ENCODE measurements at regions not wholly inside any gene's neighbourhood (a gene's known extent, or its start where the extent isn't known, plus 50 kb on each side); places are given as distances from the start of the nearest gene placed in this dataset.
"Not testable (repeated sequence)": the region's sequence is repeated elsewhere in the genome, so short reads cannot be mapped to it uniquely, and the experiment has no call there.

GRCh38 chr6:70360921-70361320, 52.4 kb upstream of the FAM135A start:
- H3K4me3 Mint-ChIP-seq (ENCODE audit: low read depth, unreplicated experiment); H3K36me3 Mint-ChIP-seq (ENCODE audit: insufficient read depth, unreplicated experiment); H3K27ac Mint-ChIP-seq (ENCODE audit: unreplicated experiment); CTCF ChIA-PET; DNase-seq; H3K9me3 Mint-ChIP-seq (ENCODE audit: low read depth, unreplicated experiment); BruUV-seq (replicated peaks); H3K4me1 Mint-ChIP-seq (ENCODE audit: low read depth, unreplicated experiment); intact Hi-C loops (cut with micrococcal nuclease; ENCODE audit: unreplicated experiment): not testable (repeated sequence)
- H3K27me3 Mint-ChIP-seq (ENCODE audit: unreplicated experiment) = peaks cover 25% of the 10 kb centered on the region

GRCh38 chr6:70353448-70353847, 50.6 kb upstream of the COL9A1 start:
- no TSS peak for BruUV-seq (replicated peaks)
- CTCF ChIA-PET = no interaction called here
- H3K27me3 Mint-ChIP-seq (ENCODE audit: unreplicated experiment) = no peaks in the 10 kb centered on the region
- intact Hi-C loops (cut with micrococcal nuclease; ENCODE audit: unreplicated experiment) = loop anchor here (5.0 kb wide), 1 partner anchor 41 kb away; no protein-coding TSS in a partner anchor
- no peaks in the 10 kb centered on the region for H3K9me3 Mint-ChIP-seq (ENCODE audit: low read depth, unreplicated experiment)
- TF ChIP-seq CTCF (IDR thresholded peaks at IDR 0.05; ENCODE audit: unreplicated experiment) = no peak
- no peak overlapping the region for H3K27ac Mint-ChIP-seq (ENCODE audit: unreplicated experiment)
- H3K4me3 Mint-ChIP-seq (ENCODE audit: low read depth, unreplicated experiment) = no peak overlapping the region
- H3K4me1 Mint-ChIP-seq (ENCODE audit: low read depth, unreplicated experiment) = peaks cover 10% of the 10 kb centered on the region
- no peaks in the 10 kb centered on the region for H3K36me3 Mint-ChIP-seq (ENCODE audit: insufficient read depth, unreplicated experiment)
- peak; percentile 22 for DNase-seq

Data from Calu3 (cell line).